ENCODE measurements at regions not wholly inside any gene's neighbourhood (a gene's known extent, or its start where the extent isn't known, plus 50 kb on each side); places are given as distances from the start of the nearest gene placed in this dataset.

- H2AFZ ChIP-seq, result no peak overlapping the region
- H3K36me3 ChIP-seq (ENCODE audit: low read depth), result no peaks in the 10 kb centered on the region
- CTCF ChIA-PET, result interaction anchor here (0.7 kb wide), 1 partner anchor 414 kb away, joined by 3 read pairs; no protein-coding TSS in a partner anchor
- no peaks in the 10 kb centered on the region for H3F3A ChIP-seq (ENCODE audit: insufficient read depth, low read depth)
- no TSS peak for BruUV-seq (replicated peaks)
- TF ChIP-seq CTCF (conservative IDR thresholded peaks at IDR 0.05), result peak; percentile 60
- no peak for TF ChIP-seq EZH2 (IDR thresholded peaks at IDR 0.05; ENCODE audit: low read depth)
- DNase-seq, result no peak
- no peak overlapping the region for H3K4me3 ChIP-seq
- no peaks in the 10 kb centered on the region for H3K27me3 ChIP-seq (ENCODE audit: insufficient read depth, low read depth)
- no peaks in the 10 kb centered on the region for H3K9me2 ChIP-seq (ENCODE audit: insufficient read depth)
- H3K9me3 ChIP-seq (ENCODE audit: insufficient read depth, low read depth), result no peaks in the 10 kb centered on the region
- POLR2A ChIA-PET (ENCODE audit: unreplicated experiment), result no interaction called here
- intact Hi-C loops (cut with micrococcal nuclease; ENCODE audit: unreplicated experiment), result loop anchor here (10.0 kb wide), 1 partner anchor 169 kb away; no protein-coding TSS in a partner anchor
- H3K4me1 ChIP-seq (replicated peaks; ENCODE audit: insufficient read depth), result no peaks in the 10 kb centered on the region
- H3K27ac ChIP-seq, result no peak overlapping the region
- no peak overlapping the region for H3K4me2 ChIP-seq
- no peaks in the 10 kb centered on the region for H3K79me2 ChIP-seq (ENCODE audit: low read depth)
- H4K20me1 ChIP-seq (ENCODE audit: insufficient read depth), result no peaks in the 10 kb centered on the region
These were observed 188.6 kb downstream of the FCRL5 start for GRCh38 chr1:157363660-157364140.

- no peak for DNase-seq
- H2AFZ ChIP-seq, result no peak overlapping the region
- H3K79me2 ChIP-seq (ENCODE audit: low read depth), result no peaks in the 10 kb centered on the region
- no peaks in the 10 kb centered on the region for H3K27me3 ChIP-seq (ENCODE audit: insufficient read depth, low read depth)
- intact Hi-C loops (cut with micrococcal nuclease; ENCODE audit: unreplicated experiment), result loop anchor here (10.0 kb wide), 1 partner anchor 165 kb away; no protein-coding TSS in a partner anchor
- no TSS peak for BruUV-seq (replicated peaks)
- TF ChIP-seq EZH2 (IDR thresholded peaks at IDR 0.05; ENCODE audit: low read depth) (no peak), CTCF (conservative IDR thresholded peaks at IDR 0.05) (no peak)
- H3K9me3 ChIP-seq (ENCODE audit: insufficient read depth, low read depth), result no peaks in the 10 kb centered on the region
- H3K27ac ChIP-seq, result no peak overlapping the region
- ChIA-PET CTCF (no interaction called here), POLR2A (ENCODE audit: unreplicated experiment) (no interaction called here)
- no peak overlapping the region for H3K4me2 ChIP-seq
- no peaks in the 10 kb centered on the region for H3K4me1 ChIP-seq (replicated peaks; ENCODE audit: insufficient read depth)
- no peaks in the 10 kb centered on the region for H3K9me2 ChIP-seq (ENCODE audit: insufficient read depth)
- no peaks in the 10 kb centered on the region for H4K20me1 ChIP-seq (ENCODE audit: insufficient read depth)
- H3K4me3 ChIP-seq, result no peak overlapping the region
- no peaks in the 10 kb centered on the region for H3F3A ChIP-seq (ENCODE audit: insufficient read depth, low read depth)
- H3K36me3 ChIP-seq (ENCODE audit: low read depth), result no peaks in the 10 kb centered on the region
These were observed 192.3 kb downstream of the FCRL5 start for GRCh38 chr1:157360023-157360390.

GRCh38 chr1:157359314-157360022, 192.8 kb downstream of the FCRL5 start:
- no peaks in the 10 kb centered on the region for H3K4me1 ChIP-seq (replicated peaks; ENCODE audit: insufficient read depth)
- H3K27me3 ChIP-seq (ENCODE audit: insufficient read depth, low read depth), result no peaks in the 10 kb centered on the region
- no TSS peak for BruUV-seq (replicated peaks)
- no peak overlapping the region for H3K4me2 ChIP-seq
- H3K79me2 ChIP-seq (ENCODE audit: low read depth), result no peaks in the 10 kb centered on the region
- CTCF ChIA-PET, result no interaction called here
- H3K9me2 ChIP-seq (ENCODE audit: insufficient read depth), result no peaks in the 10 kb centered on the region
- no peak for TF ChIP-seq CTCF (conservative IDR thresholded peaks at IDR 0.05)
- no peak for TF ChIP-seq EZH2 (IDR thresholded peaks at IDR 0.05; ENCODE audit: low read depth)
- H4K20me1 ChIP-seq (ENCODE audit: insufficient read depth), result no peaks in the 10 kb centered on the region
- H3K9me3 ChIP-seq (ENCODE audit: insufficient read depth, low read depth), result no peaks in the 10 kb centered on the region
- no peak overlapping the region for H3K4me3 ChIP-seq
- POLR2A ChIA-PET (ENCODE audit: unreplicated experiment), result no interaction called here
- no peak overlapping the region for H2AFZ ChIP-seq
- H3K27ac ChIP-seq, result no peak overlapping the region
- no peaks in the 10 kb centered on the region for H3K36me3 ChIP-seq (ENCODE audit: low read depth)
- no peak for DNase-seq
- H3F3A ChIP-seq (ENCODE audit: insufficient read depth, low read depth), result no peaks in the 10 kb centered on the region
- intact Hi-C loops (cut with micrococcal nuclease; ENCODE audit: unreplicated experiment), result loop anchor here (10.0 kb wide), 1 partner anchor 165 kb away; no protein-coding TSS in a partner anchor

Data from PC-9 (cell line).